ES-I3 (cell line): ENCODE measurements at regions not wholly inside any gene's neighbourhood (a gene's known extent, or its start where the extent isn't known, plus 50 kb on each side); places are given as distances from the start of the nearest gene placed in this dataset.
"Not testable (repeated sequence)": the region's sequence is repeated elsewhere in the genome, so short reads cannot be mapped to it uniquely, and the experiment has no call there.

Source experiments
- H3K36me3 ChIP-seq: 2 replicates; pipeline ENCODE4 v1.6.1; 2013; ENCODE audit warnings: mild to moderate bottlenecking, low read length, control low read depth, moderate library complexity; ENCODE audit not compliant: insufficient read depth
- H3K4me1 ChIP-seq: 2 replicates; pipeline ENCODE4 v1.6.1; 2013; ENCODE audit warnings: mild to moderate bottlenecking, control low read depth, low read length; ENCODE audit not compliant: insufficient read depth
- H3K9ac ChIP-seq: 2 replicates; pipeline ENCODE4 v1.6.1; 2013; ENCODE audit warnings: low read depth, mild to moderate bottlenecking, low read length, moderate library complexity
- H3K9me3 ChIP-seq: 2 replicates; pipeline ENCODE4 v1.6.1; 2013; ENCODE audit warnings: mild to moderate bottlenecking, low read length, moderate library complexity; ENCODE audit not compliant: control insufficient read depth, insufficient read depth

- Histone ChIP-seq H3K9ac (no peak overlapping the region), H3K9me3 (no peaks in the 10 kb centered on the region), H3K4me1 (peaks cover 4% of the 10 kb centered on the region; the same call in 1 of the 2 replicates), H3K36me3 (no peaks in the 10 kb centered on the region)
Measured at GRCh38 chr6:134622382-134623173, 304.7 kb upstream of the SGK1 start.

- Histone ChIP-seq H3K9ac (no peak overlapping the region), H3K9me3 (no peaks in the 10 kb centered on the region), H3K36me3 (no peaks in the 10 kb centered on the region), H3K4me1 (peaks cover 4% of the 10 kb centered on the region; the same call in 1 of the 2 replicates)
Measured at GRCh38 chr6:134621858-134622257, 303.9 kb upstream of the SGK1 start.

- Histone ChIP-seq H3K4me1 (peaks cover 4% of the 10 kb centered on the region; the same call in 1 of the 2 replicates), H3K9me3 (no peaks in the 10 kb centered on the region), H3K36me3 (no peaks in the 10 kb centered on the region), H3K9ac (no peak overlapping the region)
Measured at GRCh38 chr6:134619789-134620188, 301.9 kb upstream of the SGK1 start.

- H3K4me1 ChIP-seq, result peaks cover 4% of the 10 kb centered on the region; the same call in 1 of the 2 replicates
Measured at GRCh38 chr6:134619077-134619476, 301.2 kb upstream of the SGK1 start.

GRCh38 chr6:134614606-134615485 is 296.9 kb upstream of the SGK1 start:
- H3K36me3 ChIP-seq, result no peaks in the 10 kb centered on the region
- no peaks in the 10 kb centered on the region for H3K4me1 ChIP-seq
- H3K9me3 ChIP-seq, result no peaks in the 10 kb centered on the region
- no peak overlapping the region for H3K9ac ChIP-seq

More at GRCh38 chr6:134619077-134619476, 301.2 kb upstream of the SGK1 start:
- Histone ChIP-seq H3K36me3 (no peaks in the 10 kb centered on the region), H3K9me3 (no peaks in the 10 kb centered on the region), H3K9ac (no peak overlapping the region)

- H3K4me1 ChIP-seq, H3K36me3 ChIP-seq, H3K9ac ChIP-seq, H3K9me3 ChIP-seq: not testable (repeated sequence)
Measured at GRCh38 chr6:134612128-134612527, 294.2 kb upstream of the SGK1 start.

- no peaks in the 10 kb centered on the region for H3K4me1 ChIP-seq
- H3K9ac ChIP-seq, result no peak overlapping the region
- no peaks in the 10 kb centered on the region for H3K36me3 ChIP-seq
- H3K9me3 ChIP-seq, result peaks cover 5% of the 10 kb centered on the region; the same call in 1 of the 2 replicates
Measured at GRCh38 chr6:134610411-134610810, 292.5 kb upstream of the SGK1 start.

- H3K9ac ChIP-seq, result no peak overlapping the region
- H3K9me3 ChIP-seq, result peaks cover 5% of the 10 kb centered on the region; the same call in 1 of the 2 replicates
- H3K4me1 ChIP-seq, result no peaks in the 10 kb centered on the region
- no peaks in the 10 kb centered on the region for H3K36me3 ChIP-seq
Measured at GRCh38 chr6:134609716-134610261, 291.9 kb upstream of the SGK1 start.

- Histone ChIP-seq H3K9me3 (peaks cover 5% of the 10 kb centered on the region; the same call in 1 of the 2 replicates), H3K9ac (no peak overlapping the region), H3K4me1 (no peaks in the 10 kb centered on the region), H3K36me3 (no peaks in the 10 kb centered on the region)
Measured at GRCh38 chr6:134607411-134607810, 289.5 kb upstream of the SGK1 start.

GRCh38 chr6:134605034-134605433 is 287.1 kb upstream of the SGK1 start:
- Histone ChIP-seq H3K36me3 (no peaks in the 10 kb centered on the region), H3K9me3 (peaks cover 5% of the 10 kb centered on the region; the same call in 1 of the 2 replicates), H3K9ac (no peak overlapping the region), H3K4me1 (no peaks in the 10 kb centered on the region)

GRCh38 chr6:134604014-134604676 is 286.2 kb upstream of the SGK1 start:
- peaks cover 5% of the 10 kb centered on the region; the same call in 1 of the 2 replicates for H3K9me3 ChIP-seq
- H3K4me1 ChIP-seq, result no peaks in the 10 kb centered on the region
- no peaks in the 10 kb centered on the region for H3K36me3 ChIP-seq
- no peak overlapping the region for H3K9ac ChIP-seq

GRCh38 chr6:134603561-134603960 is 285.6 kb upstream of the SGK1 start:
- no peaks in the 10 kb centered on the region for H3K4me1 ChIP-seq
- H3K36me3 ChIP-seq, result no peaks in the 10 kb centered on the region
- peaks cover 8% of the 10 kb centered on the region; the same call in 1 of the 2 replicates for H3K9me3 ChIP-seq
- H3K9ac ChIP-seq, result no peak overlapping the region

GRCh38 chr6:134602123-134602522 is 284.2 kb upstream of the SGK1 start:
- Histone ChIP-seq H3K36me3 (no peaks in the 10 kb centered on the region), H3K4me1 (no peaks in the 10 kb centered on the region), H3K9ac (no peak overlapping the region)

GRCh38 chr6:134600671-134601070 is 282.8 kb upstream of the SGK1 start:
- no peaks in the 10 kb centered on the region for H3K36me3 ChIP-seq
- H3K4me1 ChIP-seq, result no peaks in the 10 kb centered on the region
- H3K9me3 ChIP-seq, result peaks cover 4% of the 10 kb centered on the region; the same call in 1 of the 2 replicates
- no peak overlapping the region for H3K9ac ChIP-seq

More at GRCh38 chr6:134602123-134602522, 284.2 kb upstream of the SGK1 start:
- H3K9me3 ChIP-seq, result peaks cover 8% of the 10 kb centered on the region; the same call in 1 of the 2 replicates
